ENCODE measurements at regions not wholly inside any gene's neighbourhood (a gene's known extent, or its start where the extent isn't known, plus 50 kb on each side); places are given as distances from the start of the nearest gene placed in this dataset.

DNA sequence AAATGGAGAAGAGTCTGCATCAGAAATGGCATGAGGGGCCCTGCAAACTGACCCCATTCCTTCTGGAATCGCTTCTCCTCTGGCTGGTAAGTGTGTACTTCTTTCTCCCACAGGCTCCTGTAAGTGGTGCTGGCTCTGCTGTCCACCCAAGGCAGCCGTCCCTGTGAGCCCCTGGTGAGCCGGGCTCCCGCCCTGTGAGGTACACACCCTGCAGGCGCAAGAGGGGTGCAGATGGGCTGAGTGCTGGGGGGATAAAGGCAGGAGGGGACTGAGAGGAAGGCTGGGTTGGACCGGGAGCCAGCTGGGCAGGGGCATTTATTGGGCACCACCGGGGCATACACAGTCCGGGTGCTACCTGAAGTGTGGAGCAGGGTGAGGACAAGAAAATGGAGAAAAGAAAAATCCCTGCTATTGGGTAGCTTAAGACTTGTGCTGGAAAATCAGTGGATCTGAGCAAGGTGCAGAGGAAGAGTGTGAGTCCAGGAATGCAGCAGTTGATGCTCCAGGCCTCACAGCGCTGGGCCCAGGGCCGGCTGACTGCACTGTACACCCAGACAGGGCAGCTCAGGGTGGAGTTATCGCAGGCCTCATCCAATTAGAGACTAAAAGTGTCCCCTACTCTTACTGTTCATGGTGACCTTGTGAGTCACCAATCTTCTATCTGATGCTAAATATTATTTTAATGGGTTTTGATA lies 455.1 kb upstream of the B3GAT1 start:
- Histone ChIP-seq H4K20me1 (ENCODE audit: insufficient read depth) (no peaks in the 10 kb centered on the region), H3K36me3 (ENCODE audit: low read depth) (no peaks in the 10 kb centered on the region), H2AFZ (no peak overlapping the region), H3F3A (ENCODE audit: insufficient read depth, low read depth) (no peaks in the 10 kb centered on the region), H3K27me3 (ENCODE audit: insufficient read depth, low read depth) (peaks cover 41% of the 10 kb centered on the region), H3K9me3 (ENCODE audit: insufficient read depth, low read depth) (peaks cover 3% of the 10 kb centered on the region; the same call in 1 of the 2 replicates), H3K27ac (no peak overlapping the region), H3K4me2 (no peak overlapping the region), H3K4me3 (no peak overlapping the region), H3K4me1 (replicated peaks; ENCODE audit: insufficient read depth) (no peaks in the 10 kb centered on the region), H3K79me2 (ENCODE audit: low read depth) (no peaks in the 10 kb centered on the region), H3K9me2 (ENCODE audit: insufficient read depth) (no peaks in the 10 kb centered on the region)
- CTCF ChIA-PET: no interaction called here
- DNase-seq: peak in 1 of 2 experiments; percentile 27
- BruUV-seq (replicated peaks): no TSS peak
- TF ChIP-seq, protein P1, sequence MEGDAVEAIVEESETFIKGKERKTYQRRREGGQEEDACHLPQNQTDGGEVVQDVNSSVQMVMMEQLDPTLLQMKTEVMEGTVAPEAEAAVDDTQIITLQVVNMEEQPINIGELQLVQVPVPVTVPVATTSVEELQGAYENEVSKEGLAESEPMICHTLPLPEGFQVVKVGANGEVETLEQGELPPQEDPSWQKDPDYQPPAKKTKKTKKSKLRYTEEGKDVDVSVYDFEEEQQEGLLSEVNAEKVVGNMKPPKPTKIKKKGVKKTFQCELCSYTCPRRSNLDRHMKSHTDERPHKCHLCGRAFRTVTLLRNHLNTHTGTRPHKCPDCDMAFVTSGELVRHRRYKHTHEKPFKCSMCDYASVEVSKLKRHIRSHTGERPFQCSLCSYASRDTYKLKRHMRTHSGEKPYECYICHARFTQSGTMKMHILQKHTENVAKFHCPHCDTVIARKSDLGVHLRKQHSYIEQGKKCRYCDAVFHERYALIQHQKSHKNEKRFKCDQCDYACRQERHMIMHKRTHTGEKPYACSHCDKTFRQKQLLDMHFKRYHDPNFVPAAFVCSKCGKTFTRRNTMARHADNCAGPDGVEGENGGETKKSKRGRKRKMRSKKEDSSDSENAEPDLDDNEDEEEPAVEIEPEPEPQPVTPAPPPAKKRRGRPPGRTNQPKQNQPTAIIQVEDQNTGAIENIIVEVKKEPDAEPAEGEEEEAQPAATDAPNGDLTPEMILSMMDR (conservative IDR thresholded peaks at IDR 0.05): no peak
- no peak for TF ChIP-seq EZH2 (IDR thresholded peaks at IDR 0.05; ENCODE audit: low read depth)
- POLR2A ChIA-PET (ENCODE audit: unreplicated experiment): no interaction called here
- intact Hi-C loops (cut with micrococcal nuclease; ENCODE audit: unreplicated experiment): no loop called here

DNA sequence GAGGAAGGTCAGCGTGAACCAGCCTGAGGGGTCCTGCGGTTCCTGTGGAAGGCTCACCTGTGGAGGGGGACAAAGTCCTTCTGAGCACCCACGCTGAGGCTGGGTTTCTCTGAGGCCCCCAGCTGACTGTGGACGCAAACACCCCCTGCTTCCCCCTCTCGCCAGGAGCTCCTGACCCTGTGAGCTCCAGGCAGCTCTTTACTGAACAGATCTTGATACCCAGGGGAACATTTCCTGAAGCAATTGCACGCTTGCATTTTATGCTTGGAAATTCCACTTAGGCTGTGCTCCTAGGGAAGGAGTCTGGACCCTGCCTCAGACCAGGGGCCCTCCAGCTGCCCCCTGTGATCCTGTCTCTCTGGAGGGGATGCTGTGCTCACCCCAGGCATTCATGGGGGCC lies 454.2 kb upstream of the B3GAT1 start:
- DNase-seq: no peak
- Histone ChIP-seq H2AFZ (no peak overlapping the region), H3K27me3 (ENCODE audit: insufficient read depth, low read depth) (peaks cover 41% of the 10 kb centered on the region), H4K20me1 (ENCODE audit: insufficient read depth) (no peaks in the 10 kb centered on the region), H3K9me2 (ENCODE audit: insufficient read depth) (no peaks in the 10 kb centered on the region), H3K79me2 (ENCODE audit: low read depth) (no peaks in the 10 kb centered on the region), H3K4me2 (no peak overlapping the region), H3F3A (ENCODE audit: insufficient read depth, low read depth) (no peaks in the 10 kb centered on the region), H3K9me3 (ENCODE audit: insufficient read depth, low read depth) (peaks cover 3% of the 10 kb centered on the region; the same call in 1 of the 2 replicates), H3K27ac (no peak overlapping the region), H3K36me3 (ENCODE audit: low read depth) (no peaks in the 10 kb centered on the region), H3K4me3 (no peak overlapping the region), H3K4me1 (replicated peaks; ENCODE audit: insufficient read depth) (no peaks in the 10 kb centered on the region)
- TF ChIP-seq EZH2 (IDR thresholded peaks at IDR 0.05; ENCODE audit: low read depth): no peak
- TF ChIP-seq, protein P1 (conservative IDR thresholded peaks at IDR 0.05): no peak
- no TSS peak for BruUV-seq (replicated peaks)
- POLR2A ChIA-PET (ENCODE audit: unreplicated experiment): no interaction called here
- intact Hi-C loops (cut with micrococcal nuclease; ENCODE audit: unreplicated experiment): no loop called here
- CTCF ChIA-PET: no interaction called here

DNA sequence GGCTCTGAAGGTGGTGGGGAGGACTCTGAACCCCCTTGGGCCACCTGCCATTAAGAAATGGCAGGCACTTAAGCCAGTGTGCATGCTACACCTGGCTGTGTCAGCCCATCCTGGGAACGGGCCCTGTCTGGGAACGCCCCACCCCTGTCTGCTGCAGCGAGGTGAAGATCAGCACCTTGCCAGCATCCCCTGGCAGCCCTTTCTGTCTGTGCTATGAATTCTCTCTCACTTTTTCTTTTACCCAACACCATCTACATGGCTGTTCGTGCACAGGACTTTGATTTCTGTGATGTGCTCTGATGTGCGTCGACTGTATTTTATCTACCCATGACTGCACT lies 452.9 kb upstream of the B3GAT1 start:
- no TSS peak for BruUV-seq (replicated peaks)
- H3K79me2 ChIP-seq (ENCODE audit: low read depth): no peaks in the 10 kb centered on the region
- H3K9me3 ChIP-seq (ENCODE audit: insufficient read depth, low read depth): peaks cover 3% of the 10 kb centered on the region; the same call in 1 of the 2 replicates
- no peaks in the 10 kb centered on the region for H3K9me2 ChIP-seq (ENCODE audit: insufficient read depth)
- no peak overlapping the region for H2AFZ ChIP-seq
- ChIA-PET CTCF (no interaction called here), POLR2A (ENCODE audit: unreplicated experiment) (no interaction called here)
- no peak for DNase-seq
- no peaks in the 10 kb centered on the region for H3F3A ChIP-seq (ENCODE audit: insufficient read depth, low read depth)
- no peaks in the 10 kb centered on the region for H4K20me1 ChIP-seq (ENCODE audit: insufficient read depth)
- intact Hi-C loops (cut with micrococcal nuclease; ENCODE audit: unreplicated experiment): no loop called here
- no peak for TF ChIP-seq EZH2 (IDR thresholded peaks at IDR 0.05; ENCODE audit: low read depth)
- TF ChIP-seq, protein P1 (conservative IDR thresholded peaks at IDR 0.05): no peak
- peaks cover 41% of the 10 kb centered on the region for H3K27me3 ChIP-seq (ENCODE audit: insufficient read depth, low read depth)
- H3K36me3 ChIP-seq (ENCODE audit: low read depth): no peaks in the 10 kb centered on the region
- H3K27ac ChIP-seq: no peak overlapping the region
- H3K4me1 ChIP-seq (replicated peaks; ENCODE audit: insufficient read depth): no peaks in the 10 kb centered on the region
- no peak overlapping the region for H3K4me3 ChIP-seq
- no peak overlapping the region for H3K4me2 ChIP-seq
